ENCODE measurements at regions not wholly inside any gene's neighbourhood (a gene's known extent, or its start where the extent isn't known, plus 50 kb on each side); places are given as distances from the start of the nearest gene placed in this dataset.
"Not testable (repeated sequence)": the region's sequence is repeated elsewhere in the genome, so short reads cannot be mapped to it uniquely, and the experiment has no call there.

- not testable (repeated sequence) for TF ChIP-seq CTCF (IDR thresholded peaks at IDR 0.05; ENCODE audit: insufficient read depth, low read depth, low read length); EZH2 (IDR thresholded peaks at IDR 0.05; ENCODE audit: insufficient read depth, low read length)
Measured at GRCh38 chr12:67900418-67900817, 88.8 kb upstream of the IFNG-AS1 start.
